ENCODE measurements at regions not wholly inside any gene's neighbourhood (a gene's known extent, or its start where the extent isn't known, plus 50 kb on each side); places are given as distances from the start of the nearest gene placed in this dataset.
A peak's percentile ranks its signal among the peaks of the same experiment; 100 is the strongest.

DNA sequence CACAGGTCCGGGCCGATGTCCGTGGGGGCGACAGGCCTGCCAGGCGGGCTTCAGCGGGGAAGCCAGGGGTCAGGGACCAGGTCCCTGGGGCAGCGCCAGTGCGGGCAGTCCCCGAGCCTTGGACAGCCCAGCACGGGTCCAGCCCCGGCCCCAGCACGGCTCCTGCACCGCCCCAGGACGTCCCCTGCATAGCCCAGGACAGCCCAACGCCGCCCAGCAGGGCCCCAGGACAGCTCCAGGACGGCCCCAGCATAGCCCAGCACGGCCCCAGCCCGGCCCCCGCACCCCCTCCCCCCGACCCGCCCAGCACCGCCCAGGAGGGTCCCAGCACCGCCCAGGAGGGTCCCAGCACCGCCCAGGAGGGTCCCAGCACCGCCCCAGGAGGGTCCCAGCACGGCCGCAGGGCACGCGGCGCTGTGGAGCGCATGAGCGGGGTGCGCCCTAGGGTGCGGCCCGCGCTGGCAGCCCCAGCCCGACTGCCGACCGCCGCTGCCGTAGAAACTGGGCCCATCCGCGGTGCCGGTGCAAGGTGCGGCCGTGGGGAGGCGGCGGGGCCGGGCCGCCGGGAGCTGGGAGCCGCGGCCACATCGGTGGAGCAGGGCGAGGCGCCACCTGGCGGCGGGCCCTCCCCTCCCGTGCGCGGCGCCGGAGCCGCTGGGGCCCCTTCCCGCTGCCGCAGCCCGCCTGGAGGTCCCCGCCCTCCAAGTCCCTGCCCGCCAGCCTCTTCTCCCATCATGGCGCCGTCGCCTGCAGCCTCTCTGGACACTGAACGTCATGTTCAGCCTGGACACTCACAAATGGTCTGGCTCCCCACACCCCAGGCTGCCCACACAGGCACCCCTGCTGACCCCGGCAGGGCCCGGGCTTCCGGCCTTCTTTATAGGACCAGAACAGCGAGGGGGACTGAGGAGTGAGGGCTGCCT is 106.8 kb upstream of the NKX1-1 start (continued):
- TF ChIP-seq NFYB (IDR thresholded peaks at IDR 0.05; ENCODE audit: extremely low read depth, insufficient read length), result no peak
- TF ChIP-seq CBX3 (IDR thresholded peaks at IDR 0.05; ENCODE audit: borderline replicate concordance in 1 of 2, low read length in 2 of 2), result no peak
- TF ChIP-seq CC2D1A (IDR thresholded peaks at IDR 0.05), result no peak
- no peak for TF ChIP-seq CEBPG (CRISPR knock-in tag; IDR thresholded peaks at IDR 0.05)
- TF ChIP-seq CEBPG (tag; conservative IDR thresholded peaks at IDR 0.05 in 1 of 2, IDR thresholded peaks at IDR 0.05 in 1 of 2), result no peak
- TF ChIP-seq SETDB1 (IDR thresholded peaks at IDR 0.05; ENCODE audit: low read length), result no peak
- TF ChIP-seq PHF8 (IDR thresholded peaks at IDR 0.05; ENCODE audit: borderline replicate concordance, low read length), result peak; percentile 32; the same call in 1 of the 2 replicates
- TF ChIP-seq ATF7 (IDR thresholded peaks at IDR 0.05), result 0 out of 2 replicates have a peak, but pooled peaks have one; percentile 7
- TF ChIP-seq ZNF583 (CRISPR knock-in tag; IDR thresholded peaks at IDR 0.05), result no peak
- TF ChIP-seq, protein P1, sequence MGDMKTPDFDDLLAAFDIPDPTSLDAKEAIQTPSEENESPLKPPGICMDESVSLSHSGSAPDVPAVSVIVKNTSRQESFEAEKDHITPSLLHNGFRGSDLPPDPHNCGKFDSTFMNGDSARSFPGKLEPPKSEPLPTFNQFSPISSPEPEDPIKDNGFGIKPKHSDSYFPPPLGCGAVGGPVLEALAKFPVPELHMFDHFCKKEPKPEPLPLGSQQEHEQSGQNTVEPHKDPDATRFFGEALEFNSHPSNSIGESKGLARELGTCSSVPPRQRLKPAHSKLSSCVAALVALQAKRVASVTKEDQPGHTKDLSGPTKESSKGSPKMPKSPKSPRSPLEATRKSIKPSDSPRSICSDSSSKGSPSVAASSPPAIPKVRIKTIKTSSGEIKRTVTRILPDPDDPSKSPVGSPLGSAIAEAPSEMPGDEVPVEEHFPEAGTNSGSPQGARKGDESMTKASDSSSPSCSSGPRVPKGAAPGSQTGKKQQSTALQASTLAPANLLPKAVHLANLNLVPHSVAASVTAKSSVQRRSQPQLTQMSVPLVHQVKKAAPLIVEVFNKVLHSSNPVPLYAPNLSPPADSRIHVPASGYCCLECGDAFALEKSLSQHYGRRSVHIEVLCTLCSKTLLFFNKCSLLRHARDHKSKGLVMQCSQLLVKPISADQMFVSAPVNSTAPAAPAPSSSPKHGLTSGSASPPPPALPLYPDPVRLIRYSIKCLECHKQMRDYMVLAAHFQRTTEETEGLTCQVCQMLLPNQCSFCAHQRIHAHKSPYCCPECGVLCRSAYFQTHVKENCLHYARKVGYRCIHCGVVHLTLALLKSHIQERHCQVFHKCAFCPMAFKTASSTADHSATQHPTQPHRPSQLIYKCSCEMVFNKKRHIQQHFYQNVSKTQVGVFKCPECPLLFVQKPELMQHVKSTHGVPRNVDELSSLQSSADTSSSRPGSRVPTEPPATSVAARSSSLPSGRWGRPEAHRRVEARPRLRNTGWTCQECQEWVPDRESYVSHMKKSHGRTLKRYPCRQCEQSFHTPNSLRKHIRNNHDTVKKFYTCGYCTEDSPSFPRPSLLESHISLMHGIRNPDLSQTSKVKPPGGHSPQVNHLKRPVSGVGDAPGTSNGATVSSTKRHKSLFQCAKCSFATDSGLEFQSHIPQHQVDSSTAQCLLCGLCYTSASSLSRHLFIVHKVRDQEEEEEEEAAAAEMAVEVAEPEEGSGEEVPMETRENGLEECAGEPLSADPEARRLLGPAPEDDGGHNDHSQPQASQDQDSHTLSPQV (IDR thresholded peaks at IDR 0.05), result no peak
- TF ChIP-seq SRSF3 (IDR thresholded peaks at IDR 0.05; ENCODE audit: insufficient read depth, low read length), result no peak
- TF ChIP-seq NR4A1 (CRISPR knock-in tag; IDR thresholded peaks at IDR 0.05), result no peak
- TF ChIP-seq NR4A1 (tag; IDR thresholded peaks at IDR 0.05), result no peak
- TF ChIP-seq PRMT5 (CRISPR knock-in tag; IDR thresholded peaks at IDR 0.05), result no peak
- TF ChIP-seq HDAC1 (IDR thresholded peaks at IDR 0.05), result no peak
- TF ChIP-seq EHMT2 (IDR thresholded peaks at IDR 0.05), result no peak
- TF ChIP-seq ZBTB7A (IDR thresholded peaks at IDR 0.05; ENCODE audit: borderline replicate concordance, control insufficient read depth, low read depth, low read length), result 0 out of 2 replicates have a peak, but pooled peaks have one; percentile 28
- no peak for TF ChIP-seq POLR3A (IDR thresholded peaks at IDR 0.05; ENCODE audit: borderline replicate concordance, extremely low read depth, insufficient read depth, insufficient read length)
- TF ChIP-seq RBFOX2 (IDR thresholded peaks at IDR 0.05; ENCODE audit: low read depth, low read length), result no peak
- TF ChIP-seq NCOA1 (IDR thresholded peaks at IDR 0.05; ENCODE audit: low read depth), result no peak
- TF ChIP-seq CREB1 (IDR thresholded peaks at IDR 0.05), result no peak
- no peak for TF ChIP-seq CREB1 (CRISPR knock-in tag; IDR thresholded peaks at IDR 0.05)
- no peak for TF ChIP-seq CHD1 (IDR thresholded peaks at IDR 0.05; ENCODE audit: low read length)
- no peak for TF ChIP-seq FOXK1 (CRISPR knock-in tag; IDR thresholded peaks at IDR 0.05; ENCODE audit: borderline replicate concordance)

Measured in K562 (cell line).